ENCODE measurements at regions not wholly inside any gene's neighbourhood (a gene's known extent, or its start where the extent isn't known, plus 50 kb on each side); places are given as distances from the start of the nearest gene placed in this dataset.

- no peak for TF ChIP-seq CTCF (conservative IDR thresholded peaks at IDR 0.05)
- TF ChIP-seq EZH2 (IDR thresholded peaks at IDR 0.05; ENCODE audit: low read depth) = no peak
Measured at GRCh38 chr12:4194668-4195067, 78.9 kb upstream of the CCND2 start.

Measured in PC-9 (cell line).